Upper lobe of left lung (tissue), 4 donors: ENCODE measurements at regions not wholly inside any gene's neighbourhood (a gene's known extent, or its start where the extent isn't known, plus 50 kb on each side); places are given as distances from the start of the nearest gene placed in this dataset.
"Not testable (repeated sequence)": the region's sequence is repeated elsewhere in the genome, so short reads cannot be mapped to it uniquely, and the experiment has no call there.

Experiments
- POLR2A ChIP-seq, 4 donors: fragments of 450-650 bp; IDR thresholded peaks; one replicate each; pipeline ENCODE4 v1.5.1; 2016 to 2017; ENCODE audit warnings: antibody characterized with exemption in 4 of 4, mild to moderate bottlenecking in 2 of 4
- TF ChIP-seq, protein P1 (sequence below), 6 experiments: fragments of 450-650 bp in 4 of 6; fragments of 200-600 bp in 2 of 6; sonication (generic) in 2 of 6; IDR thresholded peaks; one replicate each; pipeline ENCODE4 v1.5.1; 2016 to 2019; ENCODE audit warnings: antibody characterized with exemption in 6 of 6

DNA sequence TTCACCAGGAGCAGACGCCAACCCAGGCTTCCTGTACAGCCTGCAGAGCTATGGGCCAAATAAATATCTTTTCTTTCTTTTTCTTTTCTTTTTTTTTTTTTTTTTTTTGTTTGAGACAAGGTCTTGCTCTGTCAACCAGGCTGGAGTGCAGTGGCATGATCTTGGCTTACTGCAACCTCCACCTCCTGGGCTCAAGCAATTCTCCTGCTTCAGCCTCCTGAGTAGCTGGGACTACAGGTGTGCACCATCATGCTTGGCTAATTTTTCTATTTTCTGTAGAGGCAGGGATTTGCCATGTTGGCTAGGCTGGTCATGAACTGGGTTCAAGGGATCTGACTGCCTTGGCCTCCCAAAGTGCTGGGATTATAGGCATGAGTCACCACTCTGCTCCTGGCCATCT, 423.7 kb upstream of the KCNMB2 start:
- TF ChIP-seq POLR2A (IDR thresholded peaks at IDR 0.05) = not testable (repeated sequence)
- TF ChIP-seq, protein P1, sequence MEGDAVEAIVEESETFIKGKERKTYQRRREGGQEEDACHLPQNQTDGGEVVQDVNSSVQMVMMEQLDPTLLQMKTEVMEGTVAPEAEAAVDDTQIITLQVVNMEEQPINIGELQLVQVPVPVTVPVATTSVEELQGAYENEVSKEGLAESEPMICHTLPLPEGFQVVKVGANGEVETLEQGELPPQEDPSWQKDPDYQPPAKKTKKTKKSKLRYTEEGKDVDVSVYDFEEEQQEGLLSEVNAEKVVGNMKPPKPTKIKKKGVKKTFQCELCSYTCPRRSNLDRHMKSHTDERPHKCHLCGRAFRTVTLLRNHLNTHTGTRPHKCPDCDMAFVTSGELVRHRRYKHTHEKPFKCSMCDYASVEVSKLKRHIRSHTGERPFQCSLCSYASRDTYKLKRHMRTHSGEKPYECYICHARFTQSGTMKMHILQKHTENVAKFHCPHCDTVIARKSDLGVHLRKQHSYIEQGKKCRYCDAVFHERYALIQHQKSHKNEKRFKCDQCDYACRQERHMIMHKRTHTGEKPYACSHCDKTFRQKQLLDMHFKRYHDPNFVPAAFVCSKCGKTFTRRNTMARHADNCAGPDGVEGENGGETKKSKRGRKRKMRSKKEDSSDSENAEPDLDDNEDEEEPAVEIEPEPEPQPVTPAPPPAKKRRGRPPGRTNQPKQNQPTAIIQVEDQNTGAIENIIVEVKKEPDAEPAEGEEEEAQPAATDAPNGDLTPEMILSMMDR (IDR thresholded peaks at IDR 0.05) = not testable (repeated sequence)
